ENCODE measurements at regions not wholly inside any gene's neighbourhood (a gene's known extent, or its start where the extent isn't known, plus 50 kb on each side); places are given as distances from the start of the nearest gene placed in this dataset.

GRCh38 chr5:97550818-97551217, 367.8 kb upstream of the RIOK2 start:
- TF ChIP-seq CTCF (IDR thresholded peaks at IDR 0.05; ENCODE audit: low read length) (no peak), EZH2 (IDR thresholded peaks at IDR 0.05; ENCODE audit: borderline replicate concordance, low read length) (no peak)

Measured in OCI-LY1 (cell line).